Natural killer cell (primary cell): ENCODE measurements at regions not wholly inside any gene's neighbourhood (a gene's known extent, or its start where the extent isn't known, plus 50 kb on each side); places are given as distances from the start of the nearest gene placed in this dataset.
A peak's percentile ranks its signal among the peaks of the same experiment; 100 is the strongest.

Experiments used
- ATAC-seq, 3 donors: fragments of 150-1000 bp in 2 of 3; fragments of 200-7000 bp in 1 of 3; cut with Tn5 transposase; 1 replicate in 1 of 3; 2 replicates in 2 of 3; pipeline ENCODE4 v1.10.0; 2021; ENCODE audit warnings: mild to moderate bottlenecking in 2 of 3, moderate library complexity in 2 of 3
- DNase-seq, 2 donors: peaks; one replicate each; pipeline versions ENCODE4 v3.0.0 to v3.0.0-alpha.2; 2013 to 2021; ENCODE audit warnings: mixed read lengths in 1 of 2
- H3K27ac ChIP-seq: one replicate; pipeline ENCODE4 v1.5.1; 2013; ENCODE audit warnings: mild to moderate bottlenecking, low read length
- H3K27me3 ChIP-seq: one replicate; pipeline ENCODE4 v1.6.1; 2013; ENCODE audit warnings: low read length; ENCODE audit not compliant: control insufficient read depth, insufficient read depth
- H3K36me3 ChIP-seq: one replicate; pipeline ENCODE4 v1.6.1; 2013; ENCODE audit warnings: low read length; ENCODE audit not compliant: control insufficient read depth, insufficient read depth
- H3K4me1 ChIP-seq: one replicate; pipeline ENCODE4 v1.6.1; 2013; ENCODE audit warnings: low read length; ENCODE audit not compliant: control insufficient read depth, insufficient read depth
- H3K4me3 ChIP-seq: one replicate; pipeline ENCODE4 v1.5.1; 2013; ENCODE audit warnings: low read length
- H3K9me3 ChIP-seq: one replicate; pipeline ENCODE4 v1.6.1; 2013; ENCODE audit warnings: low read length; ENCODE audit not compliant: control insufficient read depth, insufficient read depth
- H3K27ac Mint-ChIP-seq, 2 donors: one replicate each; pipeline ENCODE4 v1.8.0; 2022; ENCODE audit warnings: mild to moderate bottlenecking in 2 of 2, mixed read lengths in 2 of 2, moderate library complexity in 1 of 2
- H3K27me3 Mint-ChIP-seq, 2 donors: one replicate each; pipeline ENCODE4 v1.8.0; 2022; ENCODE audit warnings: low read depth in 2 of 2, mixed read lengths in 2 of 2
- H3K36me3 Mint-ChIP-seq: one replicate; pipeline ENCODE4 v1.8.0; 2022; ENCODE audit warnings: mixed read lengths
- H3K4me1 Mint-ChIP-seq, 2 donors: one replicate each; pipeline ENCODE4 v1.8.0; 2022; ENCODE audit warnings: mixed read lengths in 2 of 2
- H3K4me3 Mint-ChIP-seq: one replicate; pipeline ENCODE4 v1.8.0; 2022; ENCODE audit warnings: mild to moderate bottlenecking, moderate library complexity, mixed read lengths
- H3K9me3 Mint-ChIP-seq, 2 donors: one replicate each; pipeline ENCODE4 v1.8.0; 2022; ENCODE audit warnings: mixed read lengths in 2 of 2
- WGBS: methylation state at CpG from one replicate; pipeline ENCODE4 v1.1.7; 2013; ENCODE audit warnings: missing lambda C conversion rate; ENCODE audit not compliant: insufficient coverage; 5-methylcytosine and 5-hydroxymethylcytosine counted together
- intact Hi-C: fragments of 100-400 bp; cut with micrococcal nuclease; formaldehyde crosslinking; loops from one replicate; pipeline ENCODE4 v1.14.2; 2022
- TF ChIP-seq, protein P1 (sequence below): fragments of 200-600 bp; IDR thresholded peaks from one replicate; pipeline ENCODE4 v1.8.0; 2022; ENCODE audit warnings: antibody characterized with exemption

DNA sequence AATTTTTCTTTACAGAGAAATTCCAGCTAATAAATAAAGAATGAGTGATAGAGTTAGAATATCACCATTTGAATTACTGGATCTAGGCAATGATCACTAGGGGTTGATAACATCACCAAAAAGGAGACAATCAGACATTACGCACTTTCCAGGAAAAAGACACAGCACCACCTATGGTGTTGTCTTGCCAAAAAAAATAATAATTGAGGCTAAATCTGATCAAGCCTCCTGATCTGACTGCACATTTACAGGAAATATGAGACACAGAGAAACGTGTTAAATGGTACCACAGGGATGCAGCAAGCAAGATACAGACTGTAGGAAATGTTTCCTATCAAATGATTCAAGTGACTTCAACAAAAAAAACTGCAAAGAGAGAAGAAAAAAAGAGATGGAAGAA is 92.8 kb downstream of the EOMES start:
- Histone ChIP-seq H3K4me3 (no peak overlapping the region), H3K4me1 (peaks cover 16% of the 10 kb centered on the region), H3K36me3 (no peaks in the 10 kb centered on the region), H3K9me3 (no peaks in the 10 kb centered on the region), H3K27ac (no peak overlapping the region), H3K27me3 (no peaks in the 10 kb centered on the region)
- TF ChIP-seq, protein P1, sequence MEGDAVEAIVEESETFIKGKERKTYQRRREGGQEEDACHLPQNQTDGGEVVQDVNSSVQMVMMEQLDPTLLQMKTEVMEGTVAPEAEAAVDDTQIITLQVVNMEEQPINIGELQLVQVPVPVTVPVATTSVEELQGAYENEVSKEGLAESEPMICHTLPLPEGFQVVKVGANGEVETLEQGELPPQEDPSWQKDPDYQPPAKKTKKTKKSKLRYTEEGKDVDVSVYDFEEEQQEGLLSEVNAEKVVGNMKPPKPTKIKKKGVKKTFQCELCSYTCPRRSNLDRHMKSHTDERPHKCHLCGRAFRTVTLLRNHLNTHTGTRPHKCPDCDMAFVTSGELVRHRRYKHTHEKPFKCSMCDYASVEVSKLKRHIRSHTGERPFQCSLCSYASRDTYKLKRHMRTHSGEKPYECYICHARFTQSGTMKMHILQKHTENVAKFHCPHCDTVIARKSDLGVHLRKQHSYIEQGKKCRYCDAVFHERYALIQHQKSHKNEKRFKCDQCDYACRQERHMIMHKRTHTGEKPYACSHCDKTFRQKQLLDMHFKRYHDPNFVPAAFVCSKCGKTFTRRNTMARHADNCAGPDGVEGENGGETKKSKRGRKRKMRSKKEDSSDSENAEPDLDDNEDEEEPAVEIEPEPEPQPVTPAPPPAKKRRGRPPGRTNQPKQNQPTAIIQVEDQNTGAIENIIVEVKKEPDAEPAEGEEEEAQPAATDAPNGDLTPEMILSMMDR = no peak
- no peaks in the 10 kb centered on the region for H3K9me3 Mint-ChIP-seq
- no peaks in the 10 kb centered on the region for H3K36me3 Mint-ChIP-seq
- ATAC-seq (no peak), DNase-seq (no peak)
- peaks cover 44 to 46% of the 10 kb centered on the region in 2 donors for H3K4me1 Mint-ChIP-seq
- no peaks in the 10 kb centered on the region for H3K27me3 Mint-ChIP-seq
- intact Hi-C loops = no loop called here
- WGBS = 75% methylated on average over 1 of the region's 2 CpGs
- no peak overlapping the region for H3K27ac Mint-ChIP-seq
- H3K4me3 Mint-ChIP-seq = no peak overlapping the region

DNA sequence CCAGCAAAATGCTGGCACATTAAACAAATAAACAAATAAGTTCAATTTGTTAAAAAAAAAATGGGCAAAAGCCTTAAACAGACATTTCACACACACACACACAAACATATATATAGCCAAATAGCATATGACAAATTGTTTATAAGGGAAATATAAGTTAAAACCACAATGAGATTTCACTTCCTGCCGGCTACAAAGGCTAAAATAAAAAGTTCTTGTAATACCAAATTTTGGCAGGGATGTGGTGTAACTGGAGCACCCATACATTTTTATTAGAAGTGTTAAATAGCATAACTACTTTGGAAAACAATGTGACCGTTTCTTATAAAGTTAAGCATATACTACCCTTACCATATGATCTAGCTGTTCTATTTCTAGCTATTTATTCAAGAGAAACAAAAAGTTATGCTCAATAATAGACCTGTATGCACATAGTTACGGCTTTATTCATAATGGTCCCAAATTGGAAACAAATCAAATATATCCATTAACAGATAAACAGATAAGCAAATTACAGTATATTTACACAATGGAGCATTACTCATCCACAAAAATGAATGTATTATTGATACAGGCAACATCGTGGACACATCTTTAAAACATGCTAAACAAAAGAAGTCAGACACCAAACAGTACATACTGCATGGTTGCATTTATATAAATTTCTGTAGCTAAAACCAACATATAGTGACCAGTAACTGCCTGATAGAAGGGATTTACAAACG is 93.9 kb downstream of the EOMES start:
- TF ChIP-seq, protein P1 = no peak
- Mint-ChIP-seq H3K9me3 (no peaks in the 10 kb centered on the region), H3K27ac (peak overlapping the region; percentile 17 to 76), H3K27me3 (no peaks in the 10 kb centered on the region), H3K4me1 (peaks cover 44 to 49% of the 10 kb centered on the region in 2 donors), H3K36me3 (no peaks in the 10 kb centered on the region), H3K4me3 (no peak overlapping the region)
- intact Hi-C loops = no loop called here
- Histone ChIP-seq H3K4me1 (peaks cover 16% of the 10 kb centered on the region), H3K27me3 (no peaks in the 10 kb centered on the region), H3K4me3 (no peak overlapping the region), H3K36me3 (no peaks in the 10 kb centered on the region), H3K9me3 (no peaks in the 10 kb centered on the region), H3K27ac (no peak overlapping the region)
- WGBS = 61% methylated on average over 2 of the region's 5 CpGs
- DNase-seq (peak in 1 of 2 donors; percentile 26), ATAC-seq (no peak)

DNA sequence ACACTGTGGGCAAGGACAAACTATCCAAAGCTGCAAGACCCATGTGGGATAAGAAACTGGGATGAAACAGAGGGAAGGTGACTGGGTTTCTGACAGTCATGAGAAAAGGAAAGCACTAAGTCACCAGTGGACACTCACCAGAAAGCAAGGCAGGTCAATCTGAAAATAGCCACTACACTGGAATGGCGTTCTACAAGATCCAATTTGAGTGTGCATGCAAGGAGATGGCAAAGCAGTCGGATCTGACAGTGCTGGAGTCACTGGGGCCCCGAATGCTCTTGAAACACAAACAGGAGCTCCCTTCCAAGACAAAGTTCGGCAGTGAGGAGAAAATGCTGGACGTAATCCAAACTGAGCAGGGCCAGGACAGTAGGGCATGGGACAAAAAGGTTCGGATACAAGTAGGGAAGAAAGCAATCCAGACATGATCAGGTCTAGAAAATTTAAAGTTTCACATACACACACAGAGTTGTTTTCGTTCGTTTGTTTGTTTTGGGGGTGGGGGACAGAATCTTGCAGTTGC is 95.5 kb downstream of the EOMES start:
- no peak for DNase-seq
- 95% methylated on average over 6 of the region's 8 CpGs for WGBS
- Mint-ChIP-seq H3K36me3 (no peaks in the 10 kb centered on the region), H3K27me3 (no peaks in the 10 kb centered on the region), H3K4me3 (no peak overlapping the region), H3K27ac (no peak overlapping the region), H3K4me1 (peaks cover 35 to 45% of the 10 kb centered on the region in 2 donors), H3K9me3 (no peaks in the 10 kb centered on the region)
- Histone ChIP-seq H3K4me1 (peaks cover 12% of the 10 kb centered on the region), H3K27ac (no peak overlapping the region), H3K27me3 (no peaks in the 10 kb centered on the region), H3K4me3 (no peak overlapping the region), H3K9me3 (no peaks in the 10 kb centered on the region), H3K36me3 (no peaks in the 10 kb centered on the region)
- ATAC-seq = no peak
- intact Hi-C loops = no loop called here
- TF ChIP-seq, protein P1 = no peak

DNA sequence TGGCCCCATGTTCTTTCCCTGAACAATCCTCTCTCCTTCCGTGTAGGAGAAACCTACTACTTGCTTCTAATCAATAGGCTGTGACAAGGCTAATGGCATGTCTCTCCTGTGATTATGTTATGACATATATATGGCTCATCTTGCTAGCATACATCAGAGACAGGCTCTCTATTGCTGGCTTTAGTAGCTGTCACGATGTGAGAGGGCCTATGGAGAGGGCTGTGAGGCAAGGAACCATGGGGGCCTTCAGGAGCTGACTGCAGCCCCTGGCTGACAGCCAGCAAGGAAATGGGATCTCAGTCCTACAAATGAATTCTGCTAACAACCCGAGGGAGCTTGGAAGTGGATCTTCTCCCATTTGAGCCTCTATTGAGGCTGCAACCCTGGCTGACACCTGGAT is 96.3 kb downstream of the EOMES start:
- Mint-ChIP-seq H3K9me3 (no peaks in the 10 kb centered on the region), H3K27me3 (no peaks in the 10 kb centered on the region), H3K4me3 (no peak overlapping the region), H3K4me1 (peaks cover 35 to 45% of the 10 kb centered on the region in 2 donors), H3K27ac (no peak overlapping the region), H3K36me3 (no peaks in the 10 kb centered on the region)
- TF ChIP-seq, protein P1 = no peak
- H3K9me3 ChIP-seq = no peaks in the 10 kb centered on the region
- no peaks in the 10 kb centered on the region for H3K36me3 ChIP-seq
- WGBS = 94% methylated on average over 3 of the region's 3 CpGs
- intact Hi-C loops = no loop called here
- peaks cover 12% of the 10 kb centered on the region for H3K4me1 ChIP-seq
- no peak overlapping the region for H3K4me3 ChIP-seq
- no peak for DNase-seq
- no peaks in the 10 kb centered on the region for H3K27me3 ChIP-seq
- ATAC-seq = no peak
- H3K27ac ChIP-seq = no peak overlapping the region
